Embryonic facial prominence (tissue), 1 donor: ENCODE measurements at regions not wholly inside any gene's neighbourhood (a gene's known extent, or its start where the extent isn't known, plus 50 kb on each side); places are given as distances from the start of the nearest gene placed in this dataset.
"Not testable (repeated sequence)": the region's sequence is repeated elsewhere in the genome, so short reads cannot be mapped to it uniquely, and the experiment has no call there.

ENCODE experiments used
- DNase-seq: peaks from one replicate; pipeline ENCODE4 v3.0.0-alpha.2; 2016; ENCODE audit errors: extremely low spot score

DNA sequence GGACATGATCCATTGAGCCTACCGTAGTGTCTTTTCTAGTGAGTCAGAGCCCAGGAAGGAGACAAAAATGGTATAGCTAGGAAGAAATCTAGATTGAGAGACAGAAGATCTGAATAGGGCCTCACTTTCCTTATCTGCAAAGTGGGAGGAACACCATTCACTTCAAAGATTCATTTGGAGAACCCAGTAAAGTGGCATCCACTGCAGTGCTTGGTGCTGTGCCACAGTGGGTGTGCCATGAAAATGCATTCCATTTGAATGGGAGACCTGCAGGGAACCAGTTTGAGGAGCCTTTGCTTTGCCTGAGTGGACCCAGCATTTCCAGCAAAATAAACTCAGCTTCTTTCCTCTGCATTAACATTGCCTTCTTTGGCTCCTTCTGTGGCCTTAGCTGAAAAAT is 470.5 kb upstream of the CADM1 start:
- DNase-seq, result no peak

DNA sequence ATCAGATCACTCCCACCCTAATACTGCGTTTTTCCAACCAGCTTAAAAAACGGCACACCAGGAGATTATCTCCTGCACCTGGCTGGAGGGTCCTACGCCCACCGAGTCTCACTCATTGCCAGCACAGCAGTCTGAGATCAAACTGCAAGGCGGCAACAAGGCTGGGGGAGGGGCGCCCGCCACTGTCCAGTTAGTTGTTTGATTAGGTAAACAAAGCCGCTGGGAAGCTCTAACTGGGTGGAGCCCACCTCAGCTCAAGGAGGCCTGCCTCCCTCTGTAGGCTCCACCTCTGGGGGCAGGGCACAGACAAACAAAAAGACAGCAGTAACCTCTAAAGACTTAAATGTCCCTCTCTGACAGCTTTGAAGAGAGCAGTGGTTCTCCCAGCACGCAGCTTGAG is 463.0 kb upstream of the CADM1 start:
- not testable (repeated sequence) for DNase-seq

DNA sequence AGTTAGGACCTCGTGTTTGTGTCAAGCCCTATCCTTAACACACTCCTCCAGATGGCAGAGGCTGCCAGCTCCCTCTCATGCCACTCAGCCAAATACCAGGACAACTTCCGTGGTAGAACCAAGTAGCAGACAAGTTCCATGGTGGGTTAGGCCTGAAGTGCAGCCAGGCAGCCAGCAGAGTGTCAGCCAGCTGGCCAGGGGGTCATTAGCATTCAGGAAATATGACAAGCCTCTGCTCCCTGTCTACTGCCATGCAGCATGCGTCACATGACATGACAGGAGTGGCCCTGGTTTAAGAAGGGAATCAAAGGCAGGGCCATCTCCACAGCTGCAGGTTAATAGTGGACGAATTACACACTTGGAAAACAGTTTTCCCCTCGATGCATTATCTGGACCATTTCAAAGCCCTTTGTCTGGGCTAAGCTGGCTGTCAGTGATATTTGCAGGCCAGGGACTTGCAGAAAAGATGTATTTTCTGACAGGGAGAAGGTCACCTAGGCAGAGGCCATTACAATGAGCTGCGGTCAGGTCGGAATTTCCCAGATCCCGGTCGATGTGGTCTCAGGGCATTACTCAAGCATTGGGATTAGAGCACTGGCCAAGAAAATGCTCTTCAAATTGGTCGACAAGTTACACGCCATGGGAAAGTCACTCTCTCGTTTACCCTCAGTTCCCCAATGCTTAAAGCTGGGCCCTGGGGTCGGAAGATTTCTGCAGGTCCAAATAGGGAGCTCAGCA is 461.7 kb upstream of the CADM1 start:
- DNase-seq, result no peak

DNA sequence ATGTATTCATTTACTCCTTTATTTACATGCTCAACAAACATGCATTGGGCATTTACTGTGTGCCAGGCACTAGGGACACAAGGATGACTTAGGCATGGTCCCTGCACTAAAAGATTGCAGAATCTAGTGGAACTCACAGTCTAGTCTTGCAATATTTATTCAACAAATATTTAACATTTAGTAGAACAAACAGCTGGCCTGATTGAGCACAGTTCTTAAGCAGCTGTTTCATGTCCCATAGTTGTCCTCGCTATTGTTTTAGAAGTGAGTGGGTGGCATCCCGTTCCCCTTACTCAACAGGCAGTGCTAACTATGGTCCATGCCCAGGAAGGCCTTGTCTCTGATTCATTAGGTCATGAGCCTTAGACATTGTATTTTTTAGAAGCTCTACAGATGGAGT is 459.9 kb upstream of the CADM1 start:
- DNase-seq, result no peak

GRCh38 chr11:115963156-115963555 is 458.9 kb upstream of the CADM1 start:
- DNase-seq, result no peak

DNA sequence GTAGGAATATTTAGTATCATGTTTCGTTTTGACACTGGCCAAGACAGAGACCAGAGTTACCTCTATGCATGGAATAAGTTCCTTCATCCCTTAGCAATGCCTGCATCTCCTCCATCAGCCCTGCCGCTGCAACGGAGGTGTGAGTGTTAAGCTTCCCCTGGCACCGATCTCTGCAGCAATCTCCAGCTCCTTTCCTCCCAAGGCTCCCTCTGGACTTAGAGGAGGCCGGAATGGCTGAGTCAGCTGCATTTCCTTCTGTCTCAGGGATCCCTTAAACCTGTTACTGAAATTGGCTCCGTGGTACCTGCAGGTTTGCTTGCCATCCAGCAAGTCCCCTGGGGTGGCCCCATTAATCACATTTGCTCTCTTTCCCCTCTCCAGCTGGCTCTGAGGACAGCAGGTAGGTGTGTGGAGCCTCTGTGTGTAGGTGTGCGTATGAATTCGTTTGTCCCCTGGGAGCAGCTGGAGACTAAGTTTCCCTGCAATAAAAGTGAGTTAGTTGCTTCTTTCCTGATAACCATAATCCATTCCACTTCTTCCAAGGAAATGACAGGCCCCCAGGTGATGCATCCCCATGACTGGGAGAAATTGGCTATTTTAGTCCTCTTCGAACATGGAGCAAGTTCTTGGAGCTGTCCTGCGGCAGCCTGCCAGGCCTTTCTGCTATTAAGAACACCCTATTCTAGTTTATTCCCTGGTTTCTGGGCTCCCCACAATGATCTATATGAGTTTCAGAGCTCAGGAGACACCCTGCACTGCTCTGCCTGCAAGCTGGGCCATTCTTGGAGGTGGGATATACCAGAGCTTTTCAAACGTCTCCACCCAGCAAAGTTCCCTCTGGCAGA is 457.2 kb upstream of the CADM1 start:
- no peak for DNase-seq

DNA sequence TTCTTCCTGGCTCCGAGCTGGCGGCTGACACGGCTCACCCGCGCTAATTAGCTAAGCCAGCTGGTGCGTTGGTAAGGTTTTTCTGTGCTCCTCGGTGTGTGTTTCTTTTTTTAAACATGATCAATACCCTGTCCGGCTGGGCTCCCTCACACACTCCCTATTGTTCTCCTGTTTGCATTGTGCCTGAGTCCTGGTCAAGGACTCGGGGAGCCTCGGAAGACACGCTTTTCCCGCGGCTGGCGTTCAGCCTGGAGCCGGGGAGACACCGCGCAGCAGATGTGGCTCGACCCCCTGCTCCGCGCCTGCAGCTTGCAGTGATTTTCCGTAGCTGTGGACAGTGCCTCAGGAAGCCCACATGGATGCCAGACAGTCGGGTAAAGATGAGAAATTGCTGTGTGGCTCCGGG is 454.9 kb upstream of the CADM1 start:
- no peak for DNase-seq

- no peak for DNase-seq
These were observed 454.1 kb upstream of the CADM1 start for GRCh38 chr11:115958089-115959000.

DNA sequence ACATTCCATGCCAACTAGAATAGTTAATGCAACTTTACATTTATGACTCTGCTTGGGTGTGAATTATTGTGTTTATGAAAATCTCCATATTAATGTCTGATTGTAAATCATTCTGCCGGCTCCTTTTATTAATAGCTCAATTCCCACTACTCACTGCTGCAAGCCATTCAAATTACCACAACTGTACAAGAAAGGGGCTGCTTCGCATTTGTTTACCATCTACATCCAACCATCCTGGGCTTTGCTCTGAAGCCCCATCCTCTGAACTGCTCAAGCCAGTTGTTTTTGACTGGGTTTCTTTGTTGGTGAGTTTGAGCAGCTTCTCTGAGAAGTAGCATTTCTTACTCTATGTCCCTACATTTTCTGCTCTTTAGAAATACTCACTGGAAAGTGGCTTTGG is 451.6 kb upstream of the CADM1 start:
- no peak for DNase-seq

DNA sequence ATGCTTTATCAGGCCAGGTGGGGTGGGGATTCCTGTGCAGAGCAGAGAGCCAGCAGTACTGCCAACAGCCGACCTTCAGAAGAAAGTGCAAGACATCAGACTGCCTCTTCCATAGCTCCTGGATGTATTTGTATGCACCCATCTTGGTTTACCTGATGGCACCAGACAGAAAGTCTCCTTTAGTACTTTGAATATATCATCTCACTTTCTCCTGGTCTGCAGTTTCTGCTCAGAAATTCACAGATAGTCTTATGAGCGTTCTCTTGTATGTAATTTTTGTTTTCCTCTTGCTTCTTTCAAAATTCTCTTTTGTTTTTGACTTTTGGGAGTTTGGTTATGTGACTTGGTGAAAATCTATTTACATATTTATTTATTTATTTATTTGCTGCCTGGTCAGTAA is 446.4 kb upstream of the CADM1 start:
- no peak for DNase-seq

DNA sequence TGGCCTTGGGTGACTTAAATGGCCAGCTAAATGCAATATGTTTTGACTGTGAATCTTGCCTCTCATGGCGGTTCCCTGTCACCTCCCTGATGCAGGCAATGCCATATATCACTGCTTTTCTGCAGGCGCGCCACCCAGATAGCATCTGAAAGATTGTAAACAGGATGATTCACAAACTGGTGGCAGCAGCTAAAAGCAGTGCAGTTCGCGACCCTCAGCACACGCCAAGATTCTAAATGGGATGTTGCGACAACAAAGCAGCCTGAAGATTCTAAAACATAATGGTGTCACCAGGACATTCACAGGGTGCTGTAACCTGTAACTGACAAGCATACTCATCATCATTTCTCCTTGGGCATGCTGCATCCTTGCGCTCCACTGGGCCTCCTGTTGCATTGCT is 440.4 kb upstream of the CADM1 start:
- no peak for DNase-seq

- DNase-seq, result no peak
These were observed 437.8 kb upstream of the CADM1 start for GRCh38 chr11:115942011-115942410.

DNA sequence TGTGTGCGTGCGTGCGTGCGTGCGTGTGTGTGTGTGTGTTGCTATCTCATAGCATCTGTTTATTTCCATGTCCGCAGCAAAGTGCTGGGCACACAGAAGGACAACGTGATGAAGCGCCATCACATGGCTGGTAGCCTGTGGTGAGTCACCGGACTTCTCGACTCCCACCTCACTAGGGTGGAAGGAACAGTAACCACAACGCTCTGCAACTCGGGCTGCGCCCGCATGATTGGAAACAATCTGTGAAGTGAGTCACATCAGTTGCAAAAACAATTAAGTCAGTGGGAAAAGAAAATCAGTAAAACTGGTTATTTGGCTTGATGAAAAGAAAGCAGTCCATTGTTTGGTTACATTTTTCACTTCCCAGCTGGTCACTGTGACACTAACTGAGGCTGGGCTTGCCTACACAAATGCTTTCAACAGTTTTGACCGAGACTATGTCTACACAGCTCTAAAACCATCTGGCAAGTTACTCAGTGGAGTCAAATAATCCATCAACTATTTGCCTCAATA is 437.3 kb upstream of the CADM1 start:
- DNase-seq, result no peak

GRCh38 chr11:115941044-115941443 is 436.8 kb upstream of the CADM1 start:
- no peak for DNase-seq

DNA sequence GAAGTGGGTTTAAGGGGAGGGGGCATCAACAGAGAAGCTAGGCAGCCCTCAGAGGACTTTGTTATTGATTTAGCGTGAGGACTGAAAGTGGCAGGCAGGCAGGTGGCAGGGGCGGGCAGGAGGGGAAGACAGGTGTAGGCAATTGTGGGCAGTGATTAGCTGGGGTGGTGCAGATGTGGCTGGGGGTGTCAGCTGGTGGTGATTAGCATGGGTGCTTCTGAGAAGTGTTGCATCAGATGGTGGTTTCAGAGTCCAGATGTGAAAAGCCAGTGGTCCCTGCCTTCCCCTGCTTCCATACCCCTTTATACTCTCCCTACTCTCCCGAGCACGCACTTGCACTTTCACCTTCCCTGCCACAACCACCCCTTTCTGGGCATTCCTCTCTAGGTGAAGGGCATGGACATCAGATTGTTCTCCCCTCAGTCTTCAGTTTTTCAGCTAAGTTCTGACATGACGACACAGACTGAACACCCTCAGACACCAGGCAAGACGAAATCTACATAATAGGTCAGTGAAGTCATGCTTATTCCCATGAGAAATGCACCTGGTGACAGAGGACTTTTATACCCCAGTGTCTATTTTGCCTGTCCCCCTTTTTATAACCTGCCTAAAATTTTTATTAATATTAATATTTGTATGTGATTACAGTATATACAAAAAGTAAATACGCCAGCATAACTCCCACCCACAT is 435.7 kb upstream of the CADM1 start:
- no peak for DNase-seq

GRCh38 chr11:115939104-115939730 is 435.0 kb upstream of the CADM1 start:
- no peak for DNase-seq

GRCh38 chr11:115933564-115933963 is 429.3 kb upstream of the CADM1 start:
- no peak for DNase-seq

DNA sequence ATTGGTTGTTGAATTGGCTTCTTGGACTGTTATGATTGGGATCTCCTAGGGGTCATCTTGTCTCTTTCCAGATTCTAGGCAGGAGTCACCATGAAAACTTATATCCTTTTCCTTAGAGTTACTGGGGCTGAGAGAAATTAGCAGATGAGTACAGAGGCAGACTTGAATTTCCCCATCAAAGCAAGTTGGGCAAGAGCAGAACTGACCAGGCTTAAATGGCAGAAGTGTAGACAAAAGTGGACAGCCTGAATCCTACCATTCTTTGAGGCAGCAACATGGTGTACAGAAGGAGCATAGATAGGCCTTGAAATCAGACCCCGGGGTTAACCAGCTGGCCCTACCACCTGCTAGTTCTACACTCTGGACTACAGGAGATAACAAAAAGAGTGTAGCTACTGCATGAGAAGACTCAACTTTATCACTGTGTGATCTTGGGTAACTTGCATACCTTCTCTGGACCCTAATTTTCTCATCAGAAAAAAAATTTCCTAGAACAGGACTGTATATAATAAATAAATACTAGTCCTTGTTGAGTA is 427.4 kb upstream of the CADM1 start:
- no peak for DNase-seq

DNA sequence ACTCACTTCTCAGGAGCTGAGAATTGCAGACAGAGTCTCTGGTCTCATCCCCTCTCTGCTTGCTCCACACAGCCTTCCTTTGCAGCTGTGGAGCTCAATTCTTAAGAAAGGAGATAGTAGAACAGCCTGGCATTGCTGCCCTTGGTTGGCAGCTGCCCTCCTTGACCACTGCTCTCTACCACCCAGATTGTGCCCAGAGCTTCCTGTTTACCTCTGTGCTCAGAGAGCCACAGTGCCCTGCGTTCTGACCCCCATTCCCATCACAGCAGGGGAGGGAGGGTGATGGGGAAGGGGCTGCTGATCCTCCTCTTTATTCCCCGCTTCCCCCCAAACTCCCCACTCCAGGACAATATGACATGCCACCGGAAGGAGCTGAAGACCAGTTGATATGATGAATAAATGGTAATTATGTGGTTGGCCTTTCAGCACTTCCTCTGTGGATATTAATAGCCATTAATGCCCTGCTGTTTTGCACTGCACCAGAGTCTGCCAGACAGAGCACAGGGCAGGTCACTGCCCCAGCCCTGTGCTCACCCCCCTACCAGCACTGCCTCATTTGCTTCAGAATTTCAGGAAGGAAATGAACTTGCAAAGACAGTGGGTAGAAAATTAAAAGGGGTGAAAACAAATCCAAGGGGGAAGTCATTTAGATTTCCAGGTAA is 426.8 kb upstream of the CADM1 start:
- no peak for DNase-seq

GRCh38 chr11:115930291-115930690 is 426.1 kb upstream of the CADM1 start:
- no peak for DNase-seq
